Adrenal gland (tissue), 5 donors: ENCODE measurements at regions not wholly inside any gene's neighbourhood (a gene's known extent, or its start where the extent isn't known, plus 50 kb on each side); places are given as distances from the start of the nearest gene placed in this dataset.

ENCODE experiments used
- CTCF ChIP-seq, 6 experiments: fragments of 450-650 bp in 4 of 6; fragments of 200-600 bp in 2 of 6; sonication (generic) in 1 of 6; IDR thresholded peaks; 1 replicate in 5 of 6; 2 replicates in 1 of 6; pipeline versions ENCODE4 v1.5.1 to v1.8.0; 2016 to 2021; ENCODE audit warnings: antibody characterized with exemption in 6 of 6, mild to moderate bottlenecking in 2 of 6, moderate library complexity in 1 of 6
- POLR2A ChIP-seq, 2 donors: fragments of 450-650 bp; IDR thresholded peaks; one replicate each; pipeline ENCODE4 v1.6.1; 2017; ENCODE audit warnings: antibody characterized with exemption in 2 of 2, mild to moderate bottlenecking in 2 of 2, moderate library complexity in 1 of 2
- donor health status: DM: no; HTN: no; CAD: no.

DNA sequence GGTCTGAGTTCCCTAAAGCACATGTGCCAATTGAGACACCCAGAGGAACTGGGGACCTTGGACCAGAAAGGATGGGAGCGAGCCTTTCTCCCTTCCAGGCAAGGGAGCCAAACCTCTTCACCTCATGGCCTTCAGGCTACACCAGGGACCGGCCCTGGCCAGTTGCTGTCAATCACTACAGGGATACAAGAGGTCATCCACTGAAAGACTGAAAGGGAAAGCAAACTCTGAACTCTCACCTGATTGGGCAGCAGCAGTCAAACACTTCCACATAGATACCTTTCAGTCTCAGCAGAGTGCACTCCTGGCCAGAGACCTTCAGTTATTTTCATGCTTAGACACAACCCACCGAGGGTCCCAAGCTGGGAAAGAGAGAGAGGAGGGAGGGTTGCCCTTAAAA is 1956.0 kb upstream of the LRRTM1 start:
- TF ChIP-seq CTCF (IDR thresholded peaks at IDR 0.05): no peak
- TF ChIP-seq POLR2A (IDR thresholded peaks at IDR 0.05): no peak
